GM23338 (cell line): ENCODE measurements at regions not wholly inside any gene's neighbourhood (a gene's known extent, or its start where the extent isn't known, plus 50 kb on each side); places are given as distances from the start of the nearest gene placed in this dataset.
A peak's percentile ranks its signal among the peaks of the same experiment; 100 is the strongest.

ENCODE experiments used
- ATAC-seq: fragments of 200-7000 bp; cut with Tn5 transposase; 3 replicates; pipeline ENCODE4 v1.9.1; 2020
- DNase-seq: peaks from one replicate; pipeline ENCODE4 v3.0.0-alpha.2; 2015; ENCODE audit warnings: low spot score
- H2AFZ ChIP-seq: fragments of 200-600 bp; sonication (generic); 2 replicates; pipeline ENCODE4 v1.8.0; 2016; ENCODE audit warnings: antibody characterized with exemption, mild to moderate bottlenecking, moderate library complexity
- H3F3A ChIP-seq: fragments of 200-600 bp; sonication (generic); replicated peaks from 2 replicates; pipeline ENCODE4 v1.8.0; 2017; ENCODE audit warnings: antibody characterized with exemption, mixed run types, low read depth
- H3K27ac ChIP-seq: fragments of 200-600 bp; sonication (generic); 2 replicates; pipeline ENCODE4 v1.6.1; 2016; ENCODE audit warnings: low read depth
- H3K27me3 ChIP-seq: fragments of 200-600 bp; sonication (generic); 2 replicates; pipeline ENCODE4 v1.8.0; 2016; ENCODE audit warnings: mild to moderate bottlenecking, mixed run types, moderate library complexity; ENCODE audit not compliant: insufficient read depth
- H3K36me3 ChIP-seq: fragments of 200-600 bp; sonication (generic); 2 replicates; pipeline ENCODE4 v1.8.0; 2016; ENCODE audit warnings: mild to moderate bottlenecking; ENCODE audit not compliant: insufficient read depth
- H3K4me1 ChIP-seq: fragments of 200-600 bp; sonication (generic); 2 replicates; pipeline ENCODE4 v1.8.0; 2016; ENCODE audit warnings: mild to moderate bottlenecking, moderate library complexity; ENCODE audit not compliant: insufficient read depth
- H3K4me2 ChIP-seq: fragments of 200-600 bp; sonication (generic); 2 replicates; pipeline ENCODE4 v1.7.1; 2017; ENCODE audit warnings: mixed run types
- H3K4me3 ChIP-seq: fragments of 200-600 bp; sonication (generic); 2 replicates; pipeline ENCODE4 v1.6.1; 2016; ENCODE audit warnings: mixed run types
- H3K79me2 ChIP-seq: fragments of 200-600 bp; sonication (generic); replicated peaks from 2 replicates; pipeline ENCODE4 v1.8.0; 2017; ENCODE audit warnings: mild to moderate bottlenecking; ENCODE audit not compliant: insufficient read depth
- H3K9me2 ChIP-seq: fragments of 200-600 bp; sonication (generic); 2 replicates; pipeline ENCODE4 v1.8.0; 2017; ENCODE audit not compliant: insufficient read depth
- H4K20me1 ChIP-seq: fragments of 200-600 bp; sonication (generic); replicated peaks from 2 replicates; pipeline ENCODE4 v1.8.0; 2017; ENCODE audit warnings: mild to moderate bottlenecking; ENCODE audit not compliant: insufficient read depth
- H3K27ac Mint-ChIP-seq: 2 replicates; pipeline ENCODE4 v1.8.0; 2020; ENCODE audit warnings: inconsistent platforms, mild to moderate bottlenecking, moderate library complexity, mixed read lengths
- H3K27me3 Mint-ChIP-seq: 3 replicates; pipeline ENCODE4 v1.8.0; 2022; ENCODE audit warnings: low read depth, mild to moderate bottlenecking, moderate library complexity, mixed read lengths, inconsistent platforms; ENCODE audit not compliant: insufficient read depth, poor library complexity
- H3K36me3 Mint-ChIP-seq: 3 replicates; pipeline ENCODE4 v1.8.0; 2021; ENCODE audit warnings: low read depth, mild to moderate bottlenecking, inconsistent platforms, moderate library complexity, mixed read lengths
- H3K4me1 Mint-ChIP-seq: 3 replicates; pipeline ENCODE4 v1.8.0; 2020; ENCODE audit warnings: mild to moderate bottlenecking, inconsistent platforms, mixed read lengths
- H3K4me3 Mint-ChIP-seq: 3 replicates; pipeline ENCODE4 v1.8.0; 2021; ENCODE audit warnings: moderate library complexity, mild to moderate bottlenecking, inconsistent platforms, mixed read lengths
- H3K9me3 Mint-ChIP-seq: 3 replicates; pipeline ENCODE4 v1.8.0; 2020; ENCODE audit warnings: moderate library complexity, mild to moderate bottlenecking, inconsistent platforms, mixed read lengths
- CREB1 ChIP-seq: fragments of 250-450 bp; sonication (Bioruptor Pico); IDR thresholded peaks from 2 replicates; pipeline ENCODE4 v1.5.0; 2020; ENCODE audit warnings: low read depth, mild to moderate bottlenecking, moderate library complexity
- CTCF ChIP-seq, 2 experiments: fragments of 200-600 bp in 1 of 2; sonication (generic) in 1 of 2; conservative IDR thresholded peaks; 2 replicates each; pipeline versions ENCODE4 v1.5.1 to v1.6.1; 2016 to 2017; ENCODE audit warnings: antibody characterized with exemption in 2 of 2, low read depth in 2 of 2, mild to moderate bottlenecking in 2 of 2, moderate library complexity in 1 of 2
- EZH2 ChIP-seq: fragments of 200-600 bp; sonication (generic); IDR thresholded peaks from one replicate; pipeline ENCODE4 v1.8.0; 2017; ENCODE audit warnings: antibody characterized with exemption, mild to moderate bottlenecking, low read depth; ENCODE audit not compliant: unreplicated experiment
- EZH2phosphoT487 ChIP-seq: fragments of 200-600 bp; sonication (generic); IDR thresholded peaks from one replicate; pipeline ENCODE4 v1.8.1; 2018; ENCODE audit warnings: antibody characterized with exemption; ENCODE audit not compliant: unreplicated experiment
- JUNB ChIP-seq: IDR thresholded peaks from one replicate; pipeline ENCODE4 v1.6.1; 2016; ENCODE audit warnings: antibody characterized with exemption; ENCODE audit not compliant: unreplicated experiment
- NANOG ChIP-seq: IDR thresholded peaks from 2 replicates; pipeline ENCODE4 v1.6.1; 2016; ENCODE audit warnings: antibody characterized with exemption, borderline replicate concordance
- POLR2AphosphoS5 ChIP-seq: IDR thresholded peaks from 2 replicates; pipeline ENCODE4 v1.6.1; 2016; ENCODE audit warnings: antibody characterized with exemption, low read depth
- STAT1 ChIP-seq: IDR thresholded peaks from one replicate; pipeline ENCODE4 v1.6.1; 2016; ENCODE audit warnings: antibody characterized with exemption; ENCODE audit not compliant: unreplicated experiment
- ZNF114 ChIP-seq: fragments of 250-450 bp; sonication (Bioruptor Pico); IDR thresholded peaks from 2 replicates; pipeline ENCODE4 v1.5.0; 2020; ENCODE audit warnings: mild to moderate bottlenecking, moderate library complexity
- ZNF331 ChIP-seq: fragments of 250-450 bp; sonication (Bioruptor Pico); IDR thresholded peaks from 2 replicates; pipeline ENCODE4 v1.5.0; 2020; ENCODE audit warnings: low read depth, mild to moderate bottlenecking, moderate library complexity
- TF ChIP-seq, protein P1 (sequence below): IDR thresholded peaks from one replicate; pipeline ENCODE4 v1.6.1; 2018; ENCODE audit warnings: antibody characterized with exemption; ENCODE audit not compliant: unreplicated experiment

DNA sequence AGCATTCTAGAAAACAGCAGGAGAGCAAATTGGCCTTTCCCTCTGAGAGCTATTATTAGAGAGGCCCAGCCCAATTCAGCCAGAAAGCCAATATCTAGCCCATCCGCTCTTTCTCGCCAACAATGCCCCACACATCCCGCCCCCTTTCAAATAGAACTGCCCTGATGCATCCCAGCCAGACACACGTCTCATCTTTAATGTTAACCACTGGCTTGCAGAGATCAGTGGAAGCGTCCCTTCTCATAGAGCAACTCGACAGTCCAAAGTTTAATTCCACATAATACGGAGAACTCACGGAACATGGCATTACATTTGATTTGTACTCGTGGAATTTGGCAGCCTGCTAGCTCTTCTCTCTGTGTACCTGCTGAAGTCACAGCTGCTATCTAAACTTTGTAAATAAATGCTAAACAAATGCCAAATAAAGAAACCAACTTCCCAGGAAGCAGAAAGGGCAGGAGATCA is 304.4 kb downstream of the DHX15 start (continued):
- TF ChIP-seq NANOG = no peak
- no peak for TF ChIP-seq CTCF (conservative IDR thresholded peaks at IDR 0.05; ENCODE audit: low read depth in 2 of 2)
- no peak for TF ChIP-seq POLR2AphosphoS5
- TF ChIP-seq, protein P1, sequence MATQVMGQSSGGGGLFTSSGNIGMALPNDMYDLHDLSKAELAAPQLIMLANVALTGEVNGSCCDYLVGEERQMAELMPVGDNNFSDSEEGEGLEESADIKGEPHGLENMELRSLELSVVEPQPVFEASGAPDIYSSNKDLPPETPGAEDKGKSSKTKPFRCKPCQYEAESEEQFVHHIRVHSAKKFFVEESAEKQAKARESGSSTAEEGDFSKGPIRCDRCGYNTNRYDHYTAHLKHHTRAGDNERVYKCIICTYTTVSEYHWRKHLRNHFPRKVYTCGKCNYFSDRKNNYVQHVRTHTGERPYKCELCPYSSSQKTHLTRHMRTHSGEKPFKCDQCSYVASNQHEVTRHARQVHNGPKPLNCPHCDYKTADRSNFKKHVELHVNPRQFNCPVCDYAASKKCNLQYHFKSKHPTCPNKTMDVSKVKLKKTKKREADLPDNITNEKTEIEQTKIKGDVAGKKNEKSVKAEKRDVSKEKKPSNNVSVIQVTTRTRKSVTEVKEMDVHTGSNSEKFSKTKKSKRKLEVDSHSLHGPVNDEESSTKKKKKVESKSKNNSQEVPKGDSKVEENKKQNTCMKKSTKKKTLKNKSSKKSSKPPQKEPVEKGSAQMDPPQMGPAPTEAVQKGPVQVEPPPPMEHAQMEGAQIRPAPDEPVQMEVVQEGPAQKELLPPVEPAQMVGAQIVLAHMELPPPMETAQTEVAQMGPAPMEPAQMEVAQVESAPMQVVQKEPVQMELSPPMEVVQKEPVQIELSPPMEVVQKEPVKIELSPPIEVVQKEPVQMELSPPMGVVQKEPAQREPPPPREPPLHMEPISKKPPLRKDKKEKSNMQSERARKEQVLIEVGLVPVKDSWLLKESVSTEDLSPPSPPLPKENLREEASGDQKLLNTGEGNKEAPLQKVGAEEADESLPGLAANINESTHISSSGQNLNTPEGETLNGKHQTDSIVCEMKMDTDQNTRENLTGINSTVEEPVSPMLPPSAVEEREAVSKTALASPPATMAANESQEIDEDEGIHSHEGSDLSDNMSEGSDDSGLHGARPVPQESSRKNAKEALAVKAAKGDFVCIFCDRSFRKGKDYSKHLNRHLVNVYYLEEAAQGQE = no peak
- no peak for TF ChIP-seq EZH2
- TF ChIP-seq JUNB = no peak
- no peak for TF ChIP-seq STAT1
- no peak for TF ChIP-seq CREB1 (CRISPR knock-in tag)

DNA sequence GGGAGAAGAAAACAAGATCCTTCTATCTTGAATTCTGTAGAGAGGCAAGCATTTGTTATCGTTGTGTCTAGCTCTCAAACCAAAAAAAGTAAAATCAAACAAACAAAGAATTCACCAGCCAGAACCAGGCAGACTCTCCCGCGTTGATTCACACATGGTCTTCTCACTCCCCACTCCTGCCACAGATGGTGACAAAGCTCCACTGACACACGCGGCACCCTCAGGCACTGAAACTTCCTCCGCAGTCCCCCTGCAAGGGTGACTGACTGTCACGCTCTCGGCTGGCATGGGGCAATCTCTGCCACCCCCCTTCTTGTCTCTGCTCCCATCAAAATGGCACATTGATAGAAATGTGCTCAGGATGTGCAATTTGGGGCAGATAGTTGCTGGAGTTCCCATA is 304.9 kb downstream of the DHX15 start:
- Histone ChIP-seq H3K4me2 (no peak overlapping the region), H3K36me3 (no peaks in the 10 kb centered on the region), H2AFZ (peak overlapping the region; percentile 16; the same call in 1 of the 2 replicates), H3K4me1 (peaks cover 16% of the 10 kb centered on the region), H4K20me1 (no peaks in the 10 kb centered on the region), H3K9me2 (peaks cover 2% of the 10 kb centered on the region; the same call in 1 of the 2 replicates), H3K4me3 (no peak overlapping the region), H3K79me2 (no peaks in the 10 kb centered on the region), H3K27ac (no peak overlapping the region), H3K27me3 (no peaks in the 10 kb centered on the region), H3F3A (no peaks in the 10 kb centered on the region)
- ATAC-seq (no peak), DNase-seq (no peak)
- Mint-ChIP-seq H3K4me3 (no peak overlapping the region), H3K36me3 (no peaks in the 10 kb centered on the region), H3K4me1 (peaks cover 14% of the 10 kb centered on the region), H3K9me3 (no peaks in the 10 kb centered on the region), H3K27me3 (no peaks in the 10 kb centered on the region), H3K27ac (no peak overlapping the region)
- TF ChIP-seq EZH2phosphoT487 (no peak), EZH2 (no peak), NANOG (no peak), JUNB (no peak), CTCF (conservative IDR thresholded peaks at IDR 0.05; ENCODE audit: low read depth in 2 of 2) (no peak), ZNF114 (CRISPR knock-in tag) (no peak), CREB1 (CRISPR knock-in tag) (no peak), ZNF331 (CRISPR knock-in tag) (no peak)
- TF ChIP-seq, protein P1 = no peak
